Endothelial cell of umbilical vein (primary cell): ENCODE measurements at regions not wholly inside any gene's neighbourhood (a gene's known extent, or its start where the extent isn't known, plus 50 kb on each side); places are given as distances from the start of the nearest gene placed in this dataset.

Experiments used
- BruUV-seq: library from RNA; stranded (reverse); fragments of 400-500 nt; replicated peaks from 2 replicates; lab custom pipeline; 2021; lab: Mats Ljungman, UMichigan
- CTCF ChIA-PET: fragments of 300-600, 350-600 bp; sonication (Branson Sonifier 250); formaldehyde crosslinking; loops from one replicate; lab custom pipeline; 2021; ENCODE audit warnings: antibody characterized with exemption, inconsistent platforms; lab: Charles Lee
- POLR2A ChIA-PET: fragments of 300-600, 350-600 bp; sonication (Branson Sonifier 250); formaldehyde crosslinking; loops from one replicate; lab custom pipeline; 2021; ENCODE audit warnings: antibody characterized with exemption, inconsistent platforms; lab: Charles Lee
- DNase-seq: peaks from one replicate; pipeline ENCODE4 v3.0.0-alpha.2; 2011; ENCODE audit warnings: low read depth, low spot score
- FAIRE-seq: peaks from 2 replicates; lab custom pipeline; 2011; peaks lifted over from hg19 to GRCh38; lab: Jason Lieb, UNC
- H2AFZ ChIP-seq: 2 replicates; pipeline ENCODE4 v1.6.0; 2012; ENCODE audit warnings: low read depth, low read length, control low read depth, inconsistent platforms
- H3K27ac ChIP-seq: 2 replicates; pipeline ENCODE4 v1.5.1; 2011; ENCODE audit warnings: low read depth, mild to moderate bottlenecking, control low read depth, low read length, moderate library complexity; ENCODE audit not compliant: insufficient read depth
- H3K27me3 ChIP-seq, 2 experiments: 2 replicates each; pipeline versions ENCODE4 v1.6.0 to v1.6.1; 2011; ENCODE audit warnings: low read length in 2 of 2, mixed read lengths in 1 of 2; ENCODE audit not compliant: control insufficient read depth in 2 of 2, insufficient read depth in 2 of 2
- H3K36me3 ChIP-seq, 2 experiments: 2 replicates in 1 of 2; 3 replicates in 1 of 2; pipeline ENCODE4 v1.5.1; 2011; ENCODE audit warnings: low read length in 2 of 2, mild to moderate bottlenecking in 1 of 2, moderate library complexity in 1 of 2; ENCODE audit not compliant: control insufficient read depth in 2 of 2, insufficient read depth in 2 of 2; ENCODE audit errors: extremely low read depth in 1 of 2
- H3K4me1 ChIP-seq: 3 replicates; pipeline ENCODE4 v1.5.1; 2011; ENCODE audit warnings: mild to moderate bottlenecking, low read length; ENCODE audit not compliant: control insufficient read depth, insufficient read depth; ENCODE audit errors: extremely low read depth
- H3K4me2 ChIP-seq: 2 replicates; pipeline ENCODE4 v1.6.1; 2011; ENCODE audit warnings: low read length, control low read depth, mixed read lengths; ENCODE audit not compliant: insufficient read depth
- H3K4me3 ChIP-seq, 3 experiments: fragments of 200-600 bp in 1 of 3; sonication (generic), shearing (Covaris generic) in 1 of 3; replicated peaks in 1 of 3; 2 replicates each; pipeline ENCODE4 v1.5.1; 2011 to 2016; ENCODE audit warnings: control low read depth in 3 of 3, low read length in 3 of 3, mild to moderate bottlenecking in 2 of 3, inconsistent platforms in 1 of 3, low read depth in 1 of 3, moderate library complexity in 1 of 3; ENCODE audit not compliant: insufficient read depth in 1 of 3
- H3K79me2 ChIP-seq: 2 replicates; pipeline ENCODE4 v1.6.0; 2012; ENCODE audit warnings: low read length, inconsistent platforms; ENCODE audit not compliant: control insufficient read depth, insufficient read depth
- H3K9ac ChIP-seq: replicated peaks from 2 replicates; pipeline ENCODE3; 2011; ENCODE audit warnings: low read length, control low read depth; ENCODE audit not compliant: insufficient read depth; ENCODE audit errors: extremely low read depth
- H3K9me1 ChIP-seq: replicated peaks from 3 replicates; pipeline ENCODE4 v1.6.0; 2011; ENCODE audit warnings: mild to moderate bottlenecking, low read length; ENCODE audit not compliant: control insufficient read depth, insufficient read depth; ENCODE audit errors: extremely low read depth
- H3K9me3 ChIP-seq: replicated peaks from 2 replicates; pipeline ENCODE4 v1.5.1; 2012; ENCODE audit warnings: low read length, inconsistent platforms; ENCODE audit not compliant: control insufficient read depth, insufficient read depth
- H4K20me1 ChIP-seq: replicated peaks from 2 replicates; pipeline ENCODE3; 2011; ENCODE audit warnings: mild to moderate bottlenecking, low read length; ENCODE audit not compliant: control insufficient read depth, insufficient read depth; ENCODE audit errors: extremely low read depth
- EZH2 ChIP-seq: IDR thresholded peaks from 2 replicates; pipeline ENCODE4 v1.6.1; 2012; ENCODE audit warnings: borderline replicate concordance, low read depth, mild to moderate bottlenecking, moderate library complexity, low read length, inconsistent platforms; ENCODE audit not compliant: severe bottlenecking
- FOS ChIP-seq: IDR thresholded peaks from 2 replicates; pipeline ENCODE4 v1.6.1; 2011; ENCODE audit warnings: mild to moderate bottlenecking, low read length, moderate library complexity, borderline replicate concordance; ENCODE audit not compliant: insufficient read depth
- GATA2 ChIP-seq: IDR thresholded peaks from 2 replicates; pipeline ENCODE4 v1.7.0; 2011; ENCODE audit warnings: low read depth, mild to moderate bottlenecking, moderate library complexity, mixed read lengths, low read length; ENCODE audit not compliant: insufficient read length, insufficient read depth
- JUN ChIP-seq: IDR thresholded peaks from 2 replicates; pipeline ENCODE4 v1.6.1; 2011; ENCODE audit warnings: borderline replicate concordance, low read depth; ENCODE audit not compliant: insufficient read length, insufficient read depth
- MYC ChIP-seq: IDR thresholded peaks from one replicate; pipeline ENCODE4 v1.6.1; 2011; ENCODE audit warnings: mild to moderate bottlenecking, low read depth, low read length
- POLR2A ChIP-seq: IDR thresholded peaks from 2 replicates; pipeline ENCODE4 v1.6.1; 2012; ENCODE audit warnings: low read depth, mild to moderate bottlenecking, control low read depth, low read length
- dilution Hi-C: fragments of 300-500 bp; cut with MboI; formaldehyde crosslinking; loops from one replicate; pipeline ENCODE4 v1.15.0; 2019; ENCODE audit warnings: low sequenced_read_pairs; ENCODE audit not compliant: extremely low pct_ligation_motif_present
- intact Hi-C: fragments of 100-400 bp; cut with micrococcal nuclease; formaldehyde crosslinking; loops from one replicate; pipeline ENCODE4 v1.10.0; 2022
- TF ChIP-seq, protein P1 (sequence below): IDR thresholded peaks from 2 replicates; pipeline ENCODE4 v1.6.1; 2011; ENCODE audit not compliant: insufficient read depth, insufficient read length
- TF ChIP-seq, protein P2 (sequence below), 2 donors: IDR thresholded peaks; 1 replicate in 1 of 2; 2 replicates in 1 of 2; pipeline ENCODE4 v1.5.1; 2011; ENCODE audit warnings: low read length in 2 of 2, mild to moderate bottlenecking in 2 of 2, moderate library complexity in 2 of 2, control low read depth in 1 of 2, inconsistent platforms in 1 of 2, low read depth in 1 of 2; ENCODE audit not compliant: insufficient read depth in 1 of 2; ENCODE audit errors: extremely low read depth in 1 of 2

- ChIA-PET CTCF (no interaction called here), POLR2A (no interaction called here)
- no peak for DNase-seq
- intact Hi-C loops (no loop called here), dilution Hi-C loops (no loop called here)
- Histone ChIP-seq H3K27me3 (no peaks in the 10 kb centered on the region), H3K27ac (no peak overlapping the region), H3K9me3 (no peaks in the 10 kb centered on the region), H3K4me2 (no peak overlapping the region), H3K9ac (no peak overlapping the region), H2AFZ (no peak overlapping the region), H3K4me1 (no peaks in the 10 kb centered on the region), H3K36me3 (no peaks in the 10 kb centered on the region), H3K79me2 (no peaks in the 10 kb centered on the region), H3K9me1 (no peaks in the 10 kb centered on the region), H3K4me3 (no peak overlapping the region), H4K20me1 (no peaks in the 10 kb centered on the region)
- no TSS peak for BruUV-seq
- FAIRE-seq: no peak
- TF ChIP-seq, protein P1, sequence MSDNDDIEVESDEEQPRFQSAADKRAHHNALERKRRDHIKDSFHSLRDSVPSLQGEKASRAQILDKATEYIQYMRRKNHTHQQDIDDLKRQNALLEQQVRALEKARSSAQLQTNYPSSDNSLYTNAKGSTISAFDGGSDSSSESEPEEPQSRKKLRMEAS: no peak
- TF ChIP-seq JUN (no peak), POLR2A (no peak), EZH2 (no peak), MYC (no peak)
Measured at GRCh38 chr9:2987679-2988078, 143.8 kb upstream of the PUM3 start.

GRCh38 chr9:2985343-2985742, 141.4 kb upstream of the PUM3 start:
- ChIA-PET CTCF (no interaction called here), POLR2A (no interaction called here)
- Histone ChIP-seq H3K79me2 (no peaks in the 10 kb centered on the region), H3K4me2 (no peak overlapping the region), H2AFZ (no peak overlapping the region), H3K27me3 (no peaks in the 10 kb centered on the region), H3K9ac (no peak overlapping the region), H3K9me1 (no peaks in the 10 kb centered on the region), H3K4me1 (no peaks in the 10 kb centered on the region), H3K36me3 (no peaks in the 10 kb centered on the region), H3K27ac (no peak overlapping the region), H4K20me1 (no peaks in the 10 kb centered on the region), H3K9me3 (no peaks in the 10 kb centered on the region), H3K4me3 (no peak overlapping the region)
- DNase-seq (no peak), FAIRE-seq (no peak)
- TF ChIP-seq GATA2: no peak
- TF ChIP-seq, protein P2, sequence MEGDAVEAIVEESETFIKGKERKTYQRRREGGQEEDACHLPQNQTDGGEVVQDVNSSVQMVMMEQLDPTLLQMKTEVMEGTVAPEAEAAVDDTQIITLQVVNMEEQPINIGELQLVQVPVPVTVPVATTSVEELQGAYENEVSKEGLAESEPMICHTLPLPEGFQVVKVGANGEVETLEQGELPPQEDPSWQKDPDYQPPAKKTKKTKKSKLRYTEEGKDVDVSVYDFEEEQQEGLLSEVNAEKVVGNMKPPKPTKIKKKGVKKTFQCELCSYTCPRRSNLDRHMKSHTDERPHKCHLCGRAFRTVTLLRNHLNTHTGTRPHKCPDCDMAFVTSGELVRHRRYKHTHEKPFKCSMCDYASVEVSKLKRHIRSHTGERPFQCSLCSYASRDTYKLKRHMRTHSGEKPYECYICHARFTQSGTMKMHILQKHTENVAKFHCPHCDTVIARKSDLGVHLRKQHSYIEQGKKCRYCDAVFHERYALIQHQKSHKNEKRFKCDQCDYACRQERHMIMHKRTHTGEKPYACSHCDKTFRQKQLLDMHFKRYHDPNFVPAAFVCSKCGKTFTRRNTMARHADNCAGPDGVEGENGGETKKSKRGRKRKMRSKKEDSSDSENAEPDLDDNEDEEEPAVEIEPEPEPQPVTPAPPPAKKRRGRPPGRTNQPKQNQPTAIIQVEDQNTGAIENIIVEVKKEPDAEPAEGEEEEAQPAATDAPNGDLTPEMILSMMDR (IDR thresholded peaks at IDR 0.05; ENCODE audit: extremely low read depth in 1 of 2, insufficient read depth in 1 of 2, low read depth in 1 of 2, low read length in 2 of 2): no peak
- TF ChIP-seq JUN: no peak
- TF ChIP-seq MYC: no peak
- TF ChIP-seq, protein P1: no peak
- TF ChIP-seq FOS: no peak
- TF ChIP-seq EZH2: no peak
- TF ChIP-seq POLR2A: no peak
- dilution Hi-C loops: no loop called here
- intact Hi-C loops: no loop called here
- BruUV-seq: no TSS peak
